Sigmoid colon (tissue), 4 donors: ENCODE measurements at regions not wholly inside any gene's neighbourhood (a gene's known extent, or its start where the extent isn't known, plus 50 kb on each side); places are given as distances from the start of the nearest gene placed in this dataset.

Experiments used
- CTCF ChIP-seq, 4 experiments: fragments of 450-650 bp in 3 of 4; fragments of 200-600 bp in 1 of 4; IDR thresholded peaks; one replicate each; pipeline ENCODE4 v1.5.1; 2016 to 2019; ENCODE audit warnings: antibody characterized with exemption in 4 of 4, mild to moderate bottlenecking in 3 of 4, moderate library complexity in 2 of 4
- EP300 ChIP-seq, 4 donors: sonication (generic); formaldehyde crosslinking; IDR thresholded peaks; one replicate each; pipeline ENCODE4 v1.6.1; 2017; ENCODE audit warnings: antibody characterized with exemption in 4 of 4
- POLR2A ChIP-seq, 2 donors: fragments of 450-650 bp; IDR thresholded peaks; one replicate each; pipeline ENCODE4 v1.6.1; 2016; ENCODE audit warnings: antibody characterized with exemption in 2 of 2, mild to moderate bottlenecking in 2 of 2, moderate library complexity in 2 of 2
- POLR2AphosphoS5 ChIP-seq, 4 donors: sonication (generic); formaldehyde crosslinking; IDR thresholded peaks; one replicate each; pipeline ENCODE4 v1.6.1; 2017; ENCODE audit warnings: antibody characterized with exemption in 4 of 4

- TF ChIP-seq POLR2AphosphoS5 (IDR thresholded peaks at IDR 0.05) (no peak), CTCF (IDR thresholded peaks at IDR 0.05) (no peak), POLR2A (IDR thresholded peaks at IDR 0.05) (no peak), EP300 (IDR thresholded peaks at IDR 0.05) (no peak)
These were observed 302.2 kb upstream of the CPEB2 start for GRCh38 chr4:14700083-14700482.
